Heart left ventricle (tissue), 16 donors: ENCODE measurements at regions not wholly inside any gene's neighbourhood (a gene's known extent, or its start where the extent isn't known, plus 50 kb on each side); places are given as distances from the start of the nearest gene placed in this dataset.

ENCODE experiments used
- ATAC-seq, 4 donors: fragments of 200-7000 bp; cut with Tn5 transposase; one replicate each; pipeline ENCODE4 v1.9.1; 2020 to 2022; ENCODE audit warnings: moderate library complexity in 4 of 4, mild to moderate bottlenecking in 3 of 4, moderate number of reproducible peaks in 1 of 4
- DNase-seq, 5 donors: peaks; one replicate each; pipeline ENCODE4 v3.0.0-alpha.2; 2020
- H3K27ac ChIP-seq, 12 donors: fragments of 200-600 bp; sonication (generic) in 4 of 12; one replicate each; pipeline versions ENCODE4 v1.5.0 to v1.8.0; 2016 to 2022; ENCODE audit warnings: mild to moderate bottlenecking in 2 of 12
- H3K27me3 ChIP-seq, 9 donors: fragments of 200-600 bp; sonication (generic) in 2 of 9; one replicate each; pipeline versions ENCODE4 v1.5.1 to v1.8.0; 2016 to 2022; ENCODE audit warnings: mild to moderate bottlenecking in 3 of 9
- H3K36me3 ChIP-seq, 9 donors: fragments of 200-600 bp; sonication (generic) in 2 of 9; one replicate each; pipeline versions ENCODE4 v1.5.0 to v1.8.0; 2018 to 2022; ENCODE audit warnings: mild to moderate bottlenecking in 2 of 9
- H3K4me1 ChIP-seq, 12 donors: fragments of 200-600 bp; sonication (generic) in 4 of 12; one replicate each; pipeline versions ENCODE4 v1.5.0 to v1.8.0; 2016 to 2022; ENCODE audit warnings: mild to moderate bottlenecking in 3 of 12
- H3K4me3 ChIP-seq, 12 donors: fragments of 200-600 bp; sonication (generic) in 4 of 12; one replicate each; pipeline versions ENCODE4 v1.5.0 to v1.8.0; 2017 to 2022; ENCODE audit warnings: mild to moderate bottlenecking in 9 of 12, moderate library complexity in 4 of 12
- H3K9me3 ChIP-seq, 12 donors: fragments of 200-600 bp; sonication (generic) in 4 of 12; one replicate each; pipeline versions ENCODE4 v1.5.0 to v1.8.0; 2016 to 2022; ENCODE audit warnings: mild to moderate bottlenecking in 1 of 12
- POLR2A ChIP-seq, 2 donors: fragments of 450-650 bp; IDR thresholded peaks; one replicate each; pipeline ENCODE4 v1.6.1; 2017; ENCODE audit warnings: antibody characterized with exemption in 2 of 2, mild to moderate bottlenecking in 2 of 2, moderate library complexity in 2 of 2
- WGBS, 4 donors: extraction: QIAGEN DNeasy Blood & Tissue Kit in 2 of 4; methylation state at CpG; one replicate each; pipeline versions ENCODE4 v1.1.5 to v1.1.7; 2013 to 2018; 5-methylcytosine and 5-hydroxymethylcytosine counted together
- intact Hi-C, 10 donors: fragments of 100-400 bp; cut with DNase I; formaldehyde crosslinking; loops; one replicate each; pipeline versions ENCODE4 v1.11.1 to v1.14.2; 2022
- TF ChIP-seq, protein P1 (sequence below), 12 donors: fragments of 200-600 bp; sonication (generic) in 4 of 12; IDR thresholded peaks; one replicate each; pipeline versions ENCODE4 v1.5.0 to v1.8.0; 2018 to 2022; ENCODE audit warnings: antibody characterized with exemption in 12 of 12, mild to moderate bottlenecking in 5 of 12
- donor health status: ischemic (EF 13 %, LVEDD 7.1; RV severe dilation, severe dysfunction).
- donor health status: healthy with polysubstance abuse.
- donor health status: DM: no; HTN: yes; CAD: no.
- donor health status: DM: no; HTN: no; CAD: no.
- donor health status: ischemic (EF 25% LVEDD 6.9; RV normal size, moderate dysfunction).
- donor health status: ischemic (EF 25% LVEDD 5.7; RV mildly dilated, moderate dysfunction).
- donor health status: healthy.
- donor health status: DM: yes; HTN: yes; CAD: no.
- donor health status: ischemic (EF 35%, LVEDD 5.7; RV mildly dilated, moderate dysfunction).
- donor health status: nonischemic (EF 11% LVEDD 7.7; RV severe dilation, severe dysfunction).
- donor health status: DM: yes; HTN: yes; CAD: no.
- donor health status: PGD.
- donor health status: ischemic (EF 29% LVEDD 5.4; RV normal size, mild dysfunction).
- donor health status: nonischemic (EF 23%, LVEDD 6.1; RV moderate dilation, normal function).

DNA sequence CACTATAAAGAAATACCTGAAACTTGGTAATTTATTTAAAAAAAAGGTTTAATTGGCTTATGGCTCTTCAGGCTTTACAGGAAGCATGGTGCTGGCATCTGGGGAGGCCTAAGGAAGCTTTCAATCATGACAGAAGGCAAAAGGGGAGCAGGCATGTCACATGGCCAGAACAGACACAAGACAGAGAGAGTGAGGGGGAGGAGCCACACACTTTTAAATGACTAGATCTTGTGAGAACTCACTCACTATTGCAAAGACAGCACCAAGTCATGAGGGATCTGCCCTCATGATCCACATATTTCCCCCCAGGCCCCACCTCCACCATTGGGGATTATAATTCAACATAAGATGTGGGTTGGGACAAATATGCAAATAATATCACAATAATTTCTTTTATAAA is 355.6 kb downstream of the DAD1 start:
- Histone ChIP-seq H3K4me3 (no peak overlapping the region), H3K27me3 (no peaks in the 10 kb centered on the region), H3K4me1 (no peaks in the 10 kb centered on the region), H3K36me3 (no peaks in the 10 kb centered on the region), H3K27ac (no peak overlapping the region), H3K9me3 (peaks cover 0 to 14% (median 0%) of the 10 kb centered on the region in 12 donors)
- TF ChIP-seq, protein P1, sequence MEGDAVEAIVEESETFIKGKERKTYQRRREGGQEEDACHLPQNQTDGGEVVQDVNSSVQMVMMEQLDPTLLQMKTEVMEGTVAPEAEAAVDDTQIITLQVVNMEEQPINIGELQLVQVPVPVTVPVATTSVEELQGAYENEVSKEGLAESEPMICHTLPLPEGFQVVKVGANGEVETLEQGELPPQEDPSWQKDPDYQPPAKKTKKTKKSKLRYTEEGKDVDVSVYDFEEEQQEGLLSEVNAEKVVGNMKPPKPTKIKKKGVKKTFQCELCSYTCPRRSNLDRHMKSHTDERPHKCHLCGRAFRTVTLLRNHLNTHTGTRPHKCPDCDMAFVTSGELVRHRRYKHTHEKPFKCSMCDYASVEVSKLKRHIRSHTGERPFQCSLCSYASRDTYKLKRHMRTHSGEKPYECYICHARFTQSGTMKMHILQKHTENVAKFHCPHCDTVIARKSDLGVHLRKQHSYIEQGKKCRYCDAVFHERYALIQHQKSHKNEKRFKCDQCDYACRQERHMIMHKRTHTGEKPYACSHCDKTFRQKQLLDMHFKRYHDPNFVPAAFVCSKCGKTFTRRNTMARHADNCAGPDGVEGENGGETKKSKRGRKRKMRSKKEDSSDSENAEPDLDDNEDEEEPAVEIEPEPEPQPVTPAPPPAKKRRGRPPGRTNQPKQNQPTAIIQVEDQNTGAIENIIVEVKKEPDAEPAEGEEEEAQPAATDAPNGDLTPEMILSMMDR (IDR thresholded peaks at IDR 0.05), result no peak
- no peak for TF ChIP-seq POLR2A (IDR thresholded peaks at IDR 0.05)
- ATAC-seq (no peak), DNase-seq (no peak)
- intact Hi-C loops, result no loop called here

DNA sequence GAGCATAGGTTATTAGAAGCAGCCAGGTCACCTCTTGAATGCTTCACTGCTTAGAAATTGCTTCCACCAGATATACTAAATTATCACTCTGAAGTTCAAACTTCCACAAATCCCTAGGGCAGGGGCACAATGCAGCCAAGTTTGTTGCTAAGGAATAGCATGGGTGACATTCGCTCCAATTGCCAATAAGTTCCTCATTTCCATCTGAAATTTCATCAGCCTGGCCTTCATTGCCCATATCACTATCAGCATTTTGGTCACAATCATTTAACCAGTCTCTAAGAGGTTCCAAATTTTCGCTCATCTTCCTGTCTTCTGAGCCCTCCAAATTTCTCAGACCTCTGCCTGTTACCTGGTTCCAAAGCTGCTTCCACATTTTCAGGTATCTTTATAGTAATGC is 356.1 kb downstream of the DAD1 start:
- no peaks in the 10 kb centered on the region for H3K36me3 ChIP-seq
- H3K27me3 ChIP-seq, result no peaks in the 10 kb centered on the region
- no peak for ATAC-seq
- TF ChIP-seq, protein P1 (IDR thresholded peaks at IDR 0.05), result no peak
- no peak for TF ChIP-seq POLR2A (IDR thresholded peaks at IDR 0.05)
- peaks cover 0 to 14% (median 0%) of the 10 kb centered on the region in 12 donors for H3K9me3 ChIP-seq
- H3K4me1 ChIP-seq, result no peaks in the 10 kb centered on the region
- H3K4me3 ChIP-seq, result no peak overlapping the region
- WGBS, 4 donors, result 34 to 62% (median 57%) methylated on average over 2 of the region's 2 CpGs
- DNase-seq, result no peak
- no peak overlapping the region for H3K27ac ChIP-seq
- intact Hi-C loops, result no loop called here

DNA sequence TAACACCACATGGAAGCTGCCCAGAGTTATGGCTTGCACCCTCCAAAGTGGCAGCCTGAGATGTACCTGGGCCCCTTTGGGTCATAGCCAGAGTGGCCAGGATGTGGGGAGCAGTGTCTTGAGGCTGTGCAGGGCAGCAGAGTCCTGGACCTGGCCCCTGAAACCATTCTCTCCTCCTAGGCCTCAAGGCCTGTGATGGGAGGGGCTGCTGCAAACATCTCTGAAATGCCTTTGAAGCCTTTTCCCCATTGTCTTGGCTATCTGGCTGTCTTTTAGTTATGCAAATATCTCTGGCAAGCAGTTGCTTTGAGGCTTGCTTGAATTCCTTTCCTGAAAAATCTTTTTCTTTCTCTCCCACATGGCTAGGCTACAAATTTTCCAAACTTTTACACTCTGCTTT is 356.5 kb downstream of the DAD1 start:
- Histone ChIP-seq H3K4me1 (no peaks in the 10 kb centered on the region), H3K4me3 (no peak overlapping the region), H3K27me3 (no peaks in the 10 kb centered on the region), H3K36me3 (no peaks in the 10 kb centered on the region), H3K9me3 (peaks cover 0 to 14% (median 0%) of the 10 kb centered on the region in 12 donors), H3K27ac (no peak overlapping the region)
- intact Hi-C loops, result no loop called here
- TF ChIP-seq POLR2A (IDR thresholded peaks at IDR 0.05), result no peak
- TF ChIP-seq, protein P1 (IDR thresholded peaks at IDR 0.05), result no peak
- ATAC-seq (no peak), DNase-seq (no peak)

DNA sequence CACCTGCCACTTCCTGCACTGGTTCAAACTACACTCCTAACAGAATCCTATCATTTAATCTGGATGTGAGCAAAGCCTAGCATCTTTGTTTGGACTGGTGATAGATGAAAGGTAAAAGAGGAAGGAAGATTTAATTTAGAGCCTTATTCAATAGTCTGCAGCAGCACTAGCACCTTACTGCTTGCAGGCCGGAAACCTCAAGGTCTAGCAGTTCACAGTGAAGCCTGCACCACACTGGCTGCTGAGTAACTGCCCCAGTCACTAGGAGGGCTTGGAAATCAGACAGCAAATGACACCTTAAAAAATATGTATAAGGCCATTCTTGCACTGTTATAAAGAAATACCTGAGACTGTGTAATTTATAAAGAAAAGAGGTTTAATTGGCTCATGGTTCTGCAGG is 358.0 kb downstream of the DAD1 start:
- Histone ChIP-seq H3K9me3 (peaks cover 0 to 14% (median 0%) of the 10 kb centered on the region in 12 donors), H3K27me3 (no peaks in the 10 kb centered on the region), H3K27ac (no peak overlapping the region), H3K4me1 (no peaks in the 10 kb centered on the region), H3K36me3 (no peaks in the 10 kb centered on the region), H3K4me3 (no peak overlapping the region)
- intact Hi-C loops, result no loop called here
- ATAC-seq, result no peak
- no peak for TF ChIP-seq POLR2A (IDR thresholded peaks at IDR 0.05)
- TF ChIP-seq, protein P1 (IDR thresholded peaks at IDR 0.05), result no peak
- WGBS, 4 donors, result 73 to 88% (median 83%) methylated on average over 1 of the region's 1 CpG
- DNase-seq, result no peak
